HepG2 (cell line): ENCODE measurements at regions not wholly inside any gene's neighbourhood (a gene's known extent, or its start where the extent isn't known, plus 50 kb on each side); places are given as distances from the start of the nearest gene placed in this dataset.

Experiments used
- ATAC-seq: fragments of 200-7000 bp; cut with Tn5 transposase; 3 replicates; pipeline ENCODE4 v1.9.1; 2020; ENCODE audit warnings: mild to moderate bottlenecking, moderate library complexity
- BruUV-seq: library from RNA; stranded (reverse); fragments of 400-500 nt; replicated peaks from 2 replicates; lab custom pipeline; 2021; lab: Mats Ljungman, UMichigan
- CTCF ChIA-PET: fragments of 300-600 bp; formaldehyde crosslinking; extraction: SDS; loops from one replicate; lab custom pipeline; 2021; ENCODE audit warnings: low total read pairs, inconsistent platforms, low intra/inter-chr PET ratio; lab: Yijun Ruan, JAX
- POLR2A ChIA-PET: fragments of 350-600 bp; sonication (Branson Sonifier 250); formaldehyde crosslinking; loops from one replicate; lab custom pipeline; 2020; ENCODE audit warnings: antibody characterized with exemption, inconsistent platforms; lab: Yijun Ruan, JAX
- DNase-seq: peaks from one replicate; pipeline ENCODE4 v3.0.0-alpha.2; 2015; ENCODE audit warnings: low spot score
- FAIRE-seq: peaks from 3 replicates; lab custom pipeline; 2011; peaks lifted over from hg19 to GRCh38; lab: Jason Lieb, UNC
- H2AFZ ChIP-seq: one replicate; pipeline ENCODE4 v1.6.1; 2011; ENCODE audit warnings: low read length, inconsistent platforms
- H3K27ac ChIP-seq: fragments of 300-600 bp; 3 replicates; pipeline ENCODE4 v1.8.0; 2011; ENCODE audit warnings: mixed run types, mild to moderate bottlenecking, mixed read lengths, low read length, inconsistent platforms; ENCODE audit not compliant: insufficient read depth; ENCODE audit errors: extremely low read length
- H3K27me3 ChIP-seq, 2 experiments: fragments of 200-600 bp in 1 of 2; 2 replicates in 1 of 2; 3 replicates in 1 of 2; pipeline versions ENCODE4 v1.6.0 to v1.8.0; 2011; ENCODE audit warnings: low read length in 2 of 2, mild to moderate bottlenecking in 2 of 2, moderate library complexity in 2 of 2, inconsistent platforms in 1 of 2; ENCODE audit not compliant: insufficient read depth in 2 of 2, control insufficient read depth in 1 of 2
- H3K36me3 ChIP-seq, 2 experiments: fragments of 200-600 bp in 1 of 2; replicated peaks in 1 of 2; 2 replicates in 1 of 2; 3 replicates in 1 of 2; pipeline versions ENCODE4 v1.5.1 to v1.8.0; 2011; ENCODE audit warnings: low read length in 2 of 2, inconsistent platforms in 1 of 2; ENCODE audit not compliant: insufficient read depth in 2 of 2, control insufficient read depth in 1 of 2
- H3K4me1 ChIP-seq: 2 replicates; pipeline ENCODE4 v1.5.1; 2012; ENCODE audit warnings: low read length, inconsistent platforms; ENCODE audit not compliant: insufficient read depth
- H3K4me2 ChIP-seq: 2 replicates; pipeline ENCODE4 v1.6.0; 2011; ENCODE audit warnings: low read depth, low read length, inconsistent platforms
- H3K4me3 ChIP-seq, 3 experiments: fragments of 200-600 bp in 1 of 3; sonication (generic), shearing (Covaris generic) in 1 of 3; replicated peaks in 1 of 3; 2 replicates each; pipeline ENCODE4 v1.5.1; 2011 to 2016; ENCODE audit warnings: low read length in 3 of 3, inconsistent platforms in 2 of 3, low read depth in 2 of 3, mild to moderate bottlenecking in 2 of 3, control low read depth in 1 of 3, mixed read lengths in 1 of 3; ENCODE audit not compliant: insufficient read depth in 1 of 3
- H3K79me2 ChIP-seq: one replicate; pipeline ENCODE4 v1.6.1; 2011; ENCODE audit warnings: low read length, inconsistent platforms; ENCODE audit not compliant: insufficient read depth
- H3K9ac ChIP-seq: 2 replicates; pipeline ENCODE4 v1.6.0; 2011; ENCODE audit warnings: mild to moderate bottlenecking, low read depth, low read length, inconsistent platforms; ENCODE audit not compliant: insufficient read depth
- H3K9me3 ChIP-seq: 2 replicates; pipeline ENCODE4 v1.5.1; 2012; ENCODE audit warnings: mild to moderate bottlenecking, low read length
- H4K20me1 ChIP-seq: 2 replicates; pipeline ENCODE4 v1.6.0; 2011; ENCODE audit warnings: inconsistent platforms, mild to moderate bottlenecking, low read length, moderate library complexity; ENCODE audit not compliant: insufficient read depth
- ELF1 ChIP-seq: sonication (generic); formaldehyde crosslinking; IDR thresholded peaks from 2 replicates; pipeline ENCODE4 v1.4.0; 2020; ENCODE audit warnings: missing genetic modification reagents
- HNRNPLL ChIP-seq: fragments of 200-400 bp; formaldehyde crosslinking; IDR thresholded peaks from 2 replicates; pipeline ENCODE4 v1.6.1; 2017; ENCODE audit warnings: mild to moderate bottlenecking, low read depth, low read length; ENCODE audit not compliant: poor library complexity, severe bottlenecking
- IRX3 ChIP-seq: sonication (generic); formaldehyde crosslinking; IDR thresholded peaks from 2 replicates; pipeline ENCODE4 v1.8.1; 2023; ENCODE audit warnings: mild to moderate bottlenecking, low read depth, missing genetic modification reagents, borderline replicate concordance
- KDM2A ChIP-seq: sonication (generic); formaldehyde crosslinking; IDR thresholded peaks from 2 replicates; pipeline ENCODE4 v1.4.0; 2020; ENCODE audit warnings: low read depth, missing genetic modification reagents, borderline replicate concordance
- KLF9 ChIP-seq: IDR thresholded peaks from 2 replicates; pipeline ENCODE4 v1.6.1; 2016; ENCODE audit warnings: low read depth
- MXI1 ChIP-seq: IDR thresholded peaks from 3 replicates; pipeline ENCODE4 v1.6.1; 2012; ENCODE audit warnings: low read depth, low read length, inconsistent platforms, borderline replicate concordance
- NR1H2 ChIP-seq: sonication (generic); formaldehyde crosslinking; IDR thresholded peaks from 2 replicates; pipeline ENCODE4 v1.8.1; 2022; ENCODE audit warnings: low read depth, missing genetic modification reagents, borderline replicate concordance
- RFX5 ChIP-seq: IDR thresholded peaks from 2 replicates; pipeline ENCODE4 v1.6.1; 2011; ENCODE audit warnings: low read depth, low read length, improper control_type of control experiment
- RNF2 ChIP-seq: fragments of 450-650 bp; conservative IDR thresholded peaks from 2 replicates; pipeline ENCODE4 v1.6.1; 2016; ENCODE audit warnings: low read depth
- SMC3 ChIP-seq: IDR thresholded peaks from 2 replicates; pipeline ENCODE4 v1.6.1; 2011; ENCODE audit warnings: low read length, improper control_type of control experiment
- SNAI1 ChIP-seq: sonication (generic); formaldehyde crosslinking; IDR thresholded peaks from 2 replicates; pipeline ENCODE4 v1.5.0; 2020; ENCODE audit warnings: mild to moderate bottlenecking, missing genetic modification reagents, borderline replicate concordance
- SOX6 ChIP-seq, 2 experiments: fragments of 450-650 bp in 1 of 2; sonication (generic) in 1 of 2; formaldehyde crosslinking in 1 of 2; IDR thresholded peaks; 2 replicates each; pipeline versions ENCODE4 v1.4.0 to v1.6.1; 2017 to 2020; ENCODE audit warnings: antibody characterized with exemption in 1 of 2, mild to moderate bottlenecking in 1 of 2, missing genetic modification reagents in 1 of 2
- TBL1XR1 ChIP-seq: fragments of 150-350 bp; IDR thresholded peaks from 2 replicates; pipeline ENCODE4 v1.6.1; 2014; ENCODE audit warnings: borderline replicate concordance, low read length; ENCODE audit not compliant: partially characterized antibody
- ZFP90 ChIP-seq: sonication (generic); formaldehyde crosslinking; IDR thresholded peaks from 2 replicates; pipeline ENCODE4 v1.8.0; 2022; ENCODE audit warnings: missing genetic modification reagents, mild to moderate bottlenecking, inconsistent platforms, borderline replicate concordance
- ZNF282 ChIP-seq: fragments of 450-650 bp; IDR thresholded peaks from 2 replicates; pipeline ENCODE4 v1.6.1; 2018; ENCODE audit not compliant: partially characterized antibody
- ZNF367 ChIP-seq: sonication (generic); formaldehyde crosslinking; IDR thresholded peaks from 2 replicates; pipeline ENCODE4 v1.4.0; 2020; ENCODE audit warnings: missing genetic modification reagents, borderline replicate concordance
- ZSCAN20 ChIP-seq: sonication (generic); formaldehyde crosslinking; IDR thresholded peaks from 2 replicates; pipeline ENCODE4 v1.4.0; 2020; ENCODE audit warnings: missing genetic modification reagents, mild to moderate bottlenecking, borderline replicate concordance
- WGBS: methylation state at CpG from one replicate; pipeline ENCODE4 v1.1.6; 2017; ENCODE audit warnings: low lambda C conversion rate; 5-methylcytosine and 5-hydroxymethylcytosine counted together
- in situ Hi-C: cut with HindIII; loops from 2 replicates; pipeline ENCODE4 v1.10.0; 2017; ENCODE audit warnings: low pct_unique_long_range_greater_than_20kb; ENCODE audit not compliant: extremely low pct_ligation_motif_present
- intact Hi-C: fragments of 100-400 bp; cut with micrococcal nuclease; formaldehyde crosslinking; loops from one replicate; pipeline ENCODE4 v1.10.0; 2022; ENCODE audit not compliant: unreplicated experiment

DNA sequence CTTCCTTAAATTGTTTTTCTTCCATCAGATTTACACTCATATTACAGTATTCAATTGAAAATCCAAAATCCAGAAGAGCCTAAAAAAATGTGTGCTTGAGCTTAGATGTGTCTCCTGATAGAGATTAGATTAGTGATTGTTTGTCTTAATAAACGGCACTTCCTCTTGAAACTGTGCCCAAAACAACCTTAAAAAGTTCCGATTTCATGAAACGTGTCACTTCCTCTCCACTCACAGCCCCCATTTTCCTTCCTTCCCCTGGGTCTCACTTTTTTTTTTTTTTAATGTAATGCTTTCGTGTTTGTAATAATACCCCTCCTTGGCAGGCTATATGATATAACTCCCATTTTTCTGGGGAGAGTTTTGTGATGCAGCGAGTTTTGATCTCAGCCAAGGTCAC, 114.8 kb upstream of the ADO start:
- FAIRE-seq, result no peak
- in situ Hi-C loops (no loop called here), intact Hi-C loops (no loop called here)
- Histone ChIP-seq H2AFZ (no peak overlapping the region), H3K9me3 (no peaks in the 10 kb centered on the region), H4K20me1 (no peaks in the 10 kb centered on the region), H3K27me3 (no peaks in the 10 kb centered on the region), H3K4me3 (no peak overlapping the region), H3K36me3 (no peaks in the 10 kb centered on the region), H3K79me2 (no peaks in the 10 kb centered on the region), H3K9ac (no peak overlapping the region), H3K4me2 (no peak overlapping the region), H3K27ac (no peak overlapping the region), H3K4me1 (no peaks in the 10 kb centered on the region)
- CTCF ChIA-PET, result no interaction called here
- no peak for ATAC-seq
- BruUV-seq, result no TSS peak
- 28% methylated on average over 5 of the region's 5 CpGs for WGBS
- DNase-seq, result no peak
- POLR2A ChIA-PET, result no interaction called here
- no peak for TF ChIP-seq ELF1 (CRISPR knock-in tag)
- no peak for TF ChIP-seq SNAI1 (CRISPR knock-in tag)
- TF ChIP-seq NR1H2 (CRISPR knock-in tag), result no peak
- TF ChIP-seq ZSCAN20, result no peak

DNA sequence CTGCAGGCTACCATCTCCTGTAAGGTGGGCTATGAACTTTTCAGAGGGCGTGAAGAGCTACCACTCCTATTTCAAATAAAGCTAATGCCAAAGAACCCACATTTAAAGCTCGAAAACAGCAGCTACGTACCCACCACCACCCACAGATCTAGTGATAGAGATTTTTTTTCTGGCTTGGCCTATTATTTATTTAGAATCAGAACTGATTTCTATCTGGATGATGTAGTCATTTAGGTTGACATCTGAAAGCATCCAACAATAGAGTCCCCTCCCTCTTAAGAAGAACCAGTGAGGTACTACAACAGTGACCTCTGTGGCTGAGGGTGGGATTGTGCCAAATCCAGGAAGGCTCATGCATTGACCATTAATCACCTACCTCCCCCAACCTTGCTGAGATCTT, 113.8 kb upstream of the ADO start:
- no peak for TF ChIP-seq RFX5
- no peak for TF ChIP-seq ZNF282
- no peak for TF ChIP-seq TBL1XR1
- no peak for TF ChIP-seq KLF9 (CRISPR knock-in tag)
- TF ChIP-seq ZFP90, result no peak
- no peak for TF ChIP-seq ZNF367 (CRISPR knock-in tag)
- TF ChIP-seq MXI1, result no peak
- TF ChIP-seq HNRNPLL, result no peak
- TF ChIP-seq SOX6 (IDR thresholded peaks at IDR 0.05), result no peak
- TF ChIP-seq SOX6 (CRISPR knock-in tag; IDR thresholded peaks at IDR 0.05), result no peak
- no peak for TF ChIP-seq SMC3
- TF ChIP-seq RNF2, result no peak
- no peak for TF ChIP-seq IRX3 (CRISPR knock-in tag)
- no peak for TF ChIP-seq KDM2A (CRISPR knock-in tag)
- TF ChIP-seq, all 625 proteins: peak for 0
- Histone ChIP-seq H3K36me3 (no peaks in the 10 kb centered on the region), H3K27ac (no peak overlapping the region), H3K4me2 (no peak overlapping the region), H3K9ac (no peak overlapping the region), H3K4me1 (no peaks in the 10 kb centered on the region), H3K9me3 (no peaks in the 10 kb centered on the region), H3K27me3 (no peaks in the 10 kb centered on the region), H3K79me2 (no peaks in the 10 kb centered on the region), H3K4me3 (no peak overlapping the region), H2AFZ (no peak overlapping the region), H4K20me1 (no peaks in the 10 kb centered on the region)
- BruUV-seq, result no TSS peak
- DNase-seq, result no peak
- ChIA-PET POLR2A (no interaction called here), CTCF (no interaction called here)
- intact Hi-C loops, result no loop called here
- ATAC-seq, result no peak; the same call in 2 of the 3 replicates
- 14% methylated on average over 3 of the region's 3 CpGs for WGBS
- no peak for FAIRE-seq
- in situ Hi-C loops, result no loop called here
